H9 (cell line): ENCODE measurements at regions not wholly inside any gene's neighbourhood (a gene's known extent, or its start where the extent isn't known, plus 50 kb on each side); places are given as distances from the start of the nearest gene placed in this dataset.
A peak's percentile ranks its signal among the peaks of the same experiment; 100 is the strongest.

Experiments
- DNase-seq: peaks from one replicate; pipeline ENCODE4 v3.0.0-alpha.2; 2017
- H2AFZ ChIP-seq: one replicate; pipeline ENCODE4 v1.6.1; 2013; ENCODE audit warnings: mild to moderate bottlenecking, low read length, control low read depth, moderate library complexity
- H2AK5ac ChIP-seq: 2 replicates; pipeline ENCODE4 v1.6.1; 2013; ENCODE audit warnings: low read length, control low read depth, mixed read lengths; ENCODE audit not compliant: insufficient read length
- H2BK120ac ChIP-seq: one replicate; pipeline ENCODE4 v1.6.1; 2013; ENCODE audit warnings: low read depth, mild to moderate bottlenecking, low read length, control low read depth, inconsistent platforms; ENCODE audit not compliant: poor library complexity, severe bottlenecking
- H2BK12ac ChIP-seq: 2 replicates; pipeline ENCODE4 v1.6.1; 2013; ENCODE audit warnings: low read length, control low read depth, mixed read lengths, low read depth; ENCODE audit not compliant: insufficient read length
- H2BK15ac ChIP-seq: 2 replicates; pipeline ENCODE4 v1.6.1; 2013; ENCODE audit warnings: low read depth, low read length, control low read depth
- H2BK20ac ChIP-seq: one replicate; pipeline ENCODE4 v1.6.1; 2013; ENCODE audit warnings: low read depth, mild to moderate bottlenecking, low read length, control low read depth, inconsistent platforms; ENCODE audit not compliant: poor library complexity, severe bottlenecking
- H2BK5ac ChIP-seq: 2 replicates; pipeline ENCODE4 v1.6.1; 2013; ENCODE audit warnings: low read length, control low read depth, mixed read lengths; ENCODE audit not compliant: insufficient read length
- H3K14ac ChIP-seq: 2 replicates; pipeline ENCODE4 v1.6.1; 2013; ENCODE audit warnings: low read length, control low read depth; ENCODE audit not compliant: insufficient read depth
- H3K18ac ChIP-seq: 2 replicates; pipeline ENCODE4 v1.6.1; 2013; ENCODE audit warnings: low read depth, mild to moderate bottlenecking, mixed read lengths, low read length, control low read depth; ENCODE audit not compliant: insufficient read length
- H3K23ac ChIP-seq: 2 replicates; pipeline ENCODE4 v1.6.1; 2013; ENCODE audit warnings: low read length, control low read depth, mixed read lengths, low read depth; ENCODE audit not compliant: insufficient read length
- H3K23me2 ChIP-seq: 2 replicates; pipeline ENCODE4 v1.6.1; 2013; ENCODE audit warnings: low read depth, mild to moderate bottlenecking, mixed read lengths, low read length, control low read depth; ENCODE audit not compliant: insufficient read length, poor library complexity, severe bottlenecking
- H3K27ac ChIP-seq: 2 replicates; pipeline ENCODE4 v1.5.1; 2013; ENCODE audit warnings: low read length, control low read depth, mixed read lengths, low read depth; ENCODE audit not compliant: insufficient read length
- H3K27me3 ChIP-seq: 2 replicates; pipeline ENCODE4 v1.6.1; 2013; ENCODE audit warnings: low read length, control low read depth, inconsistent platforms; ENCODE audit not compliant: insufficient read depth
- H3K4ac ChIP-seq: 2 replicates; pipeline ENCODE4 v1.6.1; 2013; ENCODE audit warnings: low read depth, mild to moderate bottlenecking, control low read depth, inconsistent platforms, low read length, moderate library complexity
- H3K4me1 ChIP-seq: 2 replicates; pipeline ENCODE4 v1.6.1; 2013; ENCODE audit warnings: low read length, control low read depth, inconsistent platforms; ENCODE audit not compliant: insufficient read depth
- H3K4me2 ChIP-seq: 2 replicates; pipeline ENCODE4 v1.6.1; 2013; ENCODE audit warnings: low read length, control low read depth, mixed read lengths; ENCODE audit not compliant: insufficient read length, insufficient read depth
- H3K56ac ChIP-seq: 2 replicates; pipeline ENCODE4 v1.6.1; 2013; ENCODE audit warnings: low read depth, mild to moderate bottlenecking, mixed read lengths, low read length, control low read depth; ENCODE audit not compliant: insufficient read length
- H3K79me1 ChIP-seq: 2 replicates; pipeline ENCODE4 v1.6.1; 2013; ENCODE audit warnings: low read depth, mild to moderate bottlenecking, moderate library complexity, low read length, control low read depth, inconsistent platforms; ENCODE audit not compliant: insufficient read depth, poor library complexity, severe bottlenecking
- H3K79me2 ChIP-seq: 2 replicates; pipeline ENCODE4 v1.6.1; 2013; ENCODE audit warnings: low read length, control low read depth, inconsistent platforms; ENCODE audit not compliant: insufficient read depth
- H3K9ac ChIP-seq: 2 replicates; pipeline ENCODE4 v1.6.1; 2013; ENCODE audit warnings: low read length, control low read depth, mixed read lengths; ENCODE audit not compliant: insufficient read length; ENCODE audit errors: extremely low read depth
- H3K9me3 ChIP-seq: one replicate; pipeline ENCODE4 v1.6.1; 2013; ENCODE audit warnings: low read depth, low read length, inconsistent platforms; ENCODE audit not compliant: control insufficient read depth
- H3T11ph ChIP-seq: one replicate; pipeline ENCODE4 v1.6.1; 2013; ENCODE audit warnings: mild to moderate bottlenecking, low read length, control low read depth, inconsistent platforms
- H4K20me1 ChIP-seq: one replicate; pipeline ENCODE4 v1.6.1; 2013; ENCODE audit not compliant: control insufficient read depth, insufficient read length, insufficient read depth
- H4K5ac ChIP-seq: 2 replicates; pipeline ENCODE4 v1.6.1; 2013; ENCODE audit warnings: low read depth, mild to moderate bottlenecking, mixed read lengths, low read length, control low read depth; ENCODE audit not compliant: insufficient read length
- H4K8ac ChIP-seq: replicated peaks from 2 replicates; pipeline ENCODE4 v1.6.1; 2013; ENCODE audit warnings: low read length, control low read depth, mixed read lengths, low read depth; ENCODE audit not compliant: insufficient read length
- H4K91ac ChIP-seq: 2 replicates; pipeline ENCODE4 v1.6.1; 2013; ENCODE audit warnings: low read depth, mild to moderate bottlenecking, moderate library complexity, mixed read lengths, low read length, control low read depth; ENCODE audit not compliant: insufficient read length
- H3K27ac Mint-ChIP-seq, 3 experiments: 2 replicates in 2 of 3; 3 replicates in 1 of 3; pipeline ENCODE4 v1.8.0; 2020 to 2021; ENCODE audit warnings: mixed read lengths in 3 of 3, mild to moderate bottlenecking in 1 of 3, moderate library complexity in 1 of 3
- H3K27me3 Mint-ChIP-seq: 2 replicates; pipeline ENCODE4 v1.8.0; 2021; ENCODE audit warnings: low read depth, mild to moderate bottlenecking, moderate library complexity, mixed read lengths
- H3K36me3 Mint-ChIP-seq, 3 experiments: 2 replicates in 2 of 3; 3 replicates in 1 of 3; pipeline ENCODE4 v1.8.0; 2020 to 2021; ENCODE audit warnings: low read depth in 3 of 3, mixed read lengths in 3 of 3; ENCODE audit not compliant: insufficient read depth in 1 of 3
- H3K4me1 Mint-ChIP-seq, 2 experiments: 2 replicates each; pipeline ENCODE4 v1.8.0; 2020; ENCODE audit warnings: mixed read lengths in 2 of 2
- H3K4me3 Mint-ChIP-seq, 2 experiments: 2 replicates in 1 of 2; 3 replicates in 1 of 2; pipeline ENCODE4 v1.8.0; 2020 to 2021; ENCODE audit warnings: mild to moderate bottlenecking in 2 of 2, mixed read lengths in 2 of 2, moderate library complexity in 1 of 2
- H3K9me3 Mint-ChIP-seq, 2 experiments: 2 replicates in 1 of 2; 3 replicates in 1 of 2; pipeline ENCODE4 v1.8.0; 2020; ENCODE audit warnings: mild to moderate bottlenecking in 2 of 2, mixed read lengths in 2 of 2, moderate library complexity in 1 of 2
- CTCF ChIP-seq: fragments of 200-600 bp; sonication (generic); conservative IDR thresholded peaks from 3 replicates; pipeline ENCODE4 v1.8.0; 2021; ENCODE audit warnings: antibody characterized with exemption, mild to moderate bottlenecking
- WGBS: extraction: QIAGEN DNeasy Blood & Tissue Kit; methylation state at CpG from one replicate; pipeline ENCODE4 v1.1.7; 2013; ENCODE audit warnings: missing lambda C conversion rate, low lambda C conversion rate, mixed read lengths; ENCODE audit not compliant: insufficient read length; ENCODE audit errors: extremely low coverage; 5-methylcytosine and 5-hydroxymethylcytosine counted together

DNA sequence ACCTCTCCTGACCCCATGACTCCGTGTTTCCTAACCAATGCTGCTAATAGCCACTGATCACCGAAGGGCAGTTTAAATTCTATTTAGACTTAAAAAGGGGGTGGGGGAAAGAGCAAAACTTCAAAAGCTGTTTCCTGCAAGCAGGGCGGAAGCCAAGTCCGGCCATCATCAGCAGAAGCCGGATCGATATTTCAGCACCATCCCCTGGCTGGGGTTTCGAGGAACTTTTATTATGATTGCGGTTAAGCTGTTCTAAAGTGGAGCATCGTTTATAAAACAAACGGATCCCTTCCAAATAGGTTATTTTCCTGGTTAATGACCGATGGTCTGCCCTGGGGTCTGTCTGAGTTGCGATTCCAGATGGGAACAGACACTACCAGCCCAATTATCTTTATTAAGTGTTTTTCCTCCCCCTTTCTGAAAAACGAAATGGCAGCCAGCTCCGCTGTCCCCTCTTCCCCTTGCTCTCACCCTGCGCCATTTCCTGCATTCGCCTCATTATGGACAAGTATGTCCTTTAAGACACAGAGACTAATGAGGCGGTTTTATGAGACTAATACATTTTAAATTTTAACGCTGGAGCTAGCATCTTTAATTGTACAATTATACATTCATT is 76.1 kb upstream of the IRX3 start:
- Histone ChIP-seq H3K4ac (no peak overlapping the region), H3K79me1 (no peaks in the 10 kb centered on the region), H2BK120ac (no peak overlapping the region), H3K9me3 (no peaks in the 10 kb centered on the region), H2BK5ac (no peak overlapping the region), H3K4me2 (no peak overlapping the region), H4K20me1 (no peaks in the 10 kb centered on the region), H2AK5ac (no peak overlapping the region), H3K23me2 (no peaks in the 10 kb centered on the region), H3K27ac (no peak overlapping the region), H4K8ac (no peak overlapping the region), H2BK20ac (no peak overlapping the region), H2AFZ (no peak overlapping the region), H3K27me3 (no peaks in the 10 kb centered on the region), H4K91ac (no peak overlapping the region), H3T11ph (no peak overlapping the region), H3K14ac (no peak overlapping the region), H2BK15ac (no peak overlapping the region), H3K9ac (no peak overlapping the region), H3K18ac (no peak overlapping the region), H3K56ac (no peak overlapping the region), H2BK12ac (no peak overlapping the region), H3K79me2 (no peaks in the 10 kb centered on the region), H4K5ac (no peak overlapping the region), H3K4me1 (no peaks in the 10 kb centered on the region; the same call in 1 of the 2 replicates), H3K23ac (no peak overlapping the region)
- H3K4me1 Mint-ChIP-seq, result peaks cover 46 to 54% of the 10 kb centered on the region in 2 experiments
- no CpG with 5 or more reads among the region's 18 CpGs for WGBS
- H3K36me3 Mint-ChIP-seq, result peaks cover 0 to 3% (median 0%) of the 10 kb centered on the region in 3 experiments; a peak in 2 of 7 replicates
- peaks cover 8% of the 10 kb centered on the region for H3K27me3 Mint-ChIP-seq
- no peak for DNase-seq
- peaks cover 0 to 3% of the 10 kb centered on the region in 2 experiments; a peak in 1 of 5 replicates for H3K9me3 Mint-ChIP-seq
- no peak for TF ChIP-seq CTCF
- H3K4me3 Mint-ChIP-seq, result peak overlapping the region in 1 of 2 experiments; percentile 55; a peak in 2 of 5 replicates
- H3K27ac Mint-ChIP-seq, result no peak overlapping the region
